Lower leg skin (tissue), 4 donors: ENCODE measurements at regions not wholly inside any gene's neighbourhood (a gene's known extent, or its start where the extent isn't known, plus 50 kb on each side); places are given as distances from the start of the nearest gene placed in this dataset.
A peak's percentile ranks its signal among the peaks of the same experiment; 100 is the strongest.

ENCODE experiments used
- DNase-seq, 2 donors: peaks; one replicate each; pipeline ENCODE4 v3.0.0-alpha.2; 2019; ENCODE audit warnings: low spot score in 2 of 2
- H3K4me3 ChIP-seq: fragments of 200-600 bp; sonication (generic); 2 replicates; pipeline ENCODE4 v1.5.1; 2017; ENCODE audit warnings: mild to moderate bottlenecking, low read depth; ENCODE audit not compliant: poor library complexity, severe bottlenecking
- CTCF ChIP-seq, 3 donors: fragments of 450-650 bp; IDR thresholded peaks; one replicate each; pipeline ENCODE4 v1.5.1; 2016; ENCODE audit warnings: antibody characterized with exemption in 3 of 3, mild to moderate bottlenecking in 3 of 3, moderate library complexity in 2 of 3
- POLR2A ChIP-seq, 2 donors: fragments of 450-650 bp; IDR thresholded peaks; one replicate each; pipeline ENCODE4 v1.6.1; 2016 to 2017; ENCODE audit warnings: antibody characterized with exemption in 2 of 2, mild to moderate bottlenecking in 1 of 2, moderate library complexity in 1 of 2
- WGBS, 2 donors: methylation state at CpG; one replicate each; pipeline ENCODE4 v1.1.5; 2018; 5-methylcytosine and 5-hydroxymethylcytosine counted together
- intact Hi-C: fragments of 100-400 bp; cut with DNase I; formaldehyde crosslinking; loops from one replicate; pipeline ENCODE4 v1.15.0; 2023; ENCODE audit warnings: low total_unique reads

GRCh38 chr1:30415171-30415940 lies 308.0 kb downstream of the MATN1 start:
- intact Hi-C loops: no loop called here
- H3K4me3 ChIP-seq: no peak overlapping the region
- peak; percentile 6 to 60 for DNase-seq
- no peak for TF ChIP-seq POLR2A (IDR thresholded peaks at IDR 0.05)
- TF ChIP-seq CTCF (IDR thresholded peaks at IDR 0.05): no peak
- WGBS, 2 donors: 89 to 90% methylated on average over 4 to 6 of the region's 7 CpGs

GRCh38 chr1:30414851-30415165 lies 308.6 kb downstream of the MATN1 start:
- TF ChIP-seq CTCF (IDR thresholded peaks at IDR 0.05) (no peak), POLR2A (IDR thresholded peaks at IDR 0.05) (no peak)
- peak; percentile 7 to 57 for DNase-seq
- WGBS, 2 donors: 63 to 79% methylated on average over 3 of the region's 3 CpGs
- intact Hi-C loops: no loop called here
- no peak overlapping the region for H3K4me3 ChIP-seq

- intact Hi-C loops: no loop called here
- DNase-seq: peak; percentile 5 to 60
- TF ChIP-seq CTCF (IDR thresholded peaks at IDR 0.05) (no peak), POLR2A (IDR thresholded peaks at IDR 0.05) (no peak)
These were observed 309.1 kb downstream of the MATN1 start for GRCh38 chr1:30414086-30414850.

DNA sequence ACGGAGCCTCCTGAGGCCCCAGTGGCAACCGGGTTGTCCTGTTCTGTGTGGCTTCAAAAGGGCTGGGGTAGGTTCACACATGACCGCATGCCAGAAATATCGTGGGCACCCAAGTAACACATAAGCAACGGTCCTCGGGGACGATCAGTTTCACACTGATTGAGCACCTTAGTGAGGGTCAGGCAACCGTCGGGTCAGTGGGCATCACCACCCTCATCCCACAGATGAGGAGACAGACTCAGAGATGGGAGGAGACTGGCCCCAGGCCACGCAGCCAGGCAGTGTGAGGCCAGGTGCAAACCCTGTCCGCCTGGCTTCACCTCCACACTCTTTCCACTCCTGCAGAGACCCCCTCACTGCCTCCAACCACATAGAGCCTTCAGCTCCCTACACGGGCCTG lies 309.8 kb downstream of the MATN1 start:
- DNase-seq: peak; percentile 2 to 68
- intact Hi-C loops: no loop called here
- 77 to 93% methylated on average over 12 of the region's 12 CpGs for WGBS, 2 donors
- TF ChIP-seq POLR2A (IDR thresholded peaks at IDR 0.05) (no peak), CTCF (IDR thresholded peaks at IDR 0.05) (no peak)
- H3K4me3 ChIP-seq: no peak overlapping the region

More at GRCh38 chr1:30414086-30414850, 309.1 kb downstream of the MATN1 start:
- H3K4me3 ChIP-seq: no peak overlapping the region
- WGBS, 2 donors: 82 to 83% methylated on average over 14 of the region's 14 CpGs

DNA sequence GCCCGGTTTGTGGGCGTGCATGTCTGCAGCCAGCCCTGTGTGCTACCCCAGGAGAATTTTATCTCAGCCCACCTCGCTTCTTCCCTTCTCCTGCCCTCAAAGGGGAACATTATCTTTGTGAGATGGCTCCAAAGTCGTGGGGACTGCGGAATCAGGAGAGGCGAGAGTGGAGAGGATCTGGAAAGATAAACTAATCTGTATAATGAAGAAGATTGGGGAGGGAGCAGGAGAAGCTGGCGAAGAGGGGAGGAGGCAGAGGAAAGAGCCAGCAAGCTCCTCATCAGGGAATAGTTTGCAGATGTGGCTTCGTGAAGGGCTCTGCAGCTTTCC lies 310.3 kb downstream of the MATN1 start:
- intact Hi-C loops: no loop called here
- no peak for TF ChIP-seq CTCF (IDR thresholded peaks at IDR 0.05)
- TF ChIP-seq POLR2A (IDR thresholded peaks at IDR 0.05): no peak
- H3K4me3 ChIP-seq: no peak overlapping the region
- DNase-seq: peak; percentile 7 to 61
- 56 to 59% methylated on average over 8 of the region's 8 CpGs for WGBS, 2 donors
